Neural crest cell (in vitro differentiated cells): ENCODE measurements at regions not wholly inside any gene's neighbourhood (a gene's known extent, or its start where the extent isn't known, plus 50 kb on each side); places are given as distances from the start of the nearest gene placed in this dataset.

Experiments used
- DNase-seq: peaks from one replicate; pipeline ENCODE4 v3.0.0; 2021; ENCODE audit warnings: low read depth, mixed read lengths, low spot score
- H3K27ac Mint-ChIP-seq: one replicate; pipeline ENCODE4 v1.8.0; 2021; ENCODE audit warnings: mild to moderate bottlenecking, mixed read lengths; ENCODE audit not compliant: unreplicated experiment
- H3K27me3 Mint-ChIP-seq: 2 replicates; pipeline ENCODE4 v1.8.0; 2021; ENCODE audit warnings: low read depth, mild to moderate bottlenecking, mixed read lengths
- H3K36me3 Mint-ChIP-seq: 2 replicates; pipeline ENCODE4 v1.8.0; 2021; ENCODE audit warnings: low read depth, mild to moderate bottlenecking, mixed read lengths
- H3K4me1 Mint-ChIP-seq: 2 replicates; pipeline ENCODE4 v1.8.0; 2021; ENCODE audit warnings: mixed read lengths
- H3K4me3 Mint-ChIP-seq: one replicate; pipeline ENCODE4 v1.8.0; 2021; ENCODE audit warnings: mild to moderate bottlenecking, mixed read lengths
- H3K9me3 Mint-ChIP-seq: 2 replicates; pipeline ENCODE4 v1.8.0; 2021; ENCODE audit warnings: mixed read lengths
- TF ChIP-seq, protein P1 (sequence below): fragments of 200-600 bp; sonication (generic); conservative IDR thresholded peaks from 2 replicates; pipeline ENCODE4 v1.5.0; 2021; ENCODE audit warnings: antibody characterized with exemption, mild to moderate bottlenecking

DNA sequence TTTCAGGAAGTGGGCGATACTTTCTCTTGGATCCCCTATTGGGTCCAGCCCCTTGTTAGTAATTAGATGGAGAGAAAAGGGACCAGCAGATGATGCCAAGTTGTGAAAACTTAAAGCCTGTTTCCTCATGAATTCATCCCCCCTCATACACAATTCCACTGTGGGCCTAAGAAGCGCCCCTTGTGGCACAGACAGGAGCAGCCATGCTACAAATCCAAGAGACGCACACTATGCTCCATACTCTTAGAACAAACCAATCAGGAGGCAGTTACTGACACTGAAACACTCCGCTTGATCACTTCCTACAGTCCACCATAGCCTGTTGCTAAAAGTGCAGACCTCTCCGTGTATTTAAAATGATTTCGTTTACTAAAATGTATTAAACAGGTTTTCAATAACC is 111.3 kb upstream of the ARRDC4 start:
- no peaks in the 10 kb centered on the region for H3K4me1 Mint-ChIP-seq
- H3K9me3 Mint-ChIP-seq, result peaks cover 7% of the 10 kb centered on the region
- no peak overlapping the region for H3K27ac Mint-ChIP-seq
- no peaks in the 10 kb centered on the region for H3K27me3 Mint-ChIP-seq
- DNase-seq, result no peak
- no peak overlapping the region for H3K4me3 Mint-ChIP-seq
- TF ChIP-seq, protein P1, sequence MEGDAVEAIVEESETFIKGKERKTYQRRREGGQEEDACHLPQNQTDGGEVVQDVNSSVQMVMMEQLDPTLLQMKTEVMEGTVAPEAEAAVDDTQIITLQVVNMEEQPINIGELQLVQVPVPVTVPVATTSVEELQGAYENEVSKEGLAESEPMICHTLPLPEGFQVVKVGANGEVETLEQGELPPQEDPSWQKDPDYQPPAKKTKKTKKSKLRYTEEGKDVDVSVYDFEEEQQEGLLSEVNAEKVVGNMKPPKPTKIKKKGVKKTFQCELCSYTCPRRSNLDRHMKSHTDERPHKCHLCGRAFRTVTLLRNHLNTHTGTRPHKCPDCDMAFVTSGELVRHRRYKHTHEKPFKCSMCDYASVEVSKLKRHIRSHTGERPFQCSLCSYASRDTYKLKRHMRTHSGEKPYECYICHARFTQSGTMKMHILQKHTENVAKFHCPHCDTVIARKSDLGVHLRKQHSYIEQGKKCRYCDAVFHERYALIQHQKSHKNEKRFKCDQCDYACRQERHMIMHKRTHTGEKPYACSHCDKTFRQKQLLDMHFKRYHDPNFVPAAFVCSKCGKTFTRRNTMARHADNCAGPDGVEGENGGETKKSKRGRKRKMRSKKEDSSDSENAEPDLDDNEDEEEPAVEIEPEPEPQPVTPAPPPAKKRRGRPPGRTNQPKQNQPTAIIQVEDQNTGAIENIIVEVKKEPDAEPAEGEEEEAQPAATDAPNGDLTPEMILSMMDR, result no peak
- no peaks in the 10 kb centered on the region for H3K36me3 Mint-ChIP-seq

GRCh38 chr15:97858296-97858695 is 102.2 kb upstream of the ARRDC4 start:
- no peak for DNase-seq
- no peak overlapping the region for H3K4me3 Mint-ChIP-seq
- H3K27me3 Mint-ChIP-seq, result no peaks in the 10 kb centered on the region
- H3K36me3 Mint-ChIP-seq, result no peaks in the 10 kb centered on the region
- peaks cover 9% of the 10 kb centered on the region for H3K9me3 Mint-ChIP-seq
- H3K27ac Mint-ChIP-seq, result no peak overlapping the region
- no peaks in the 10 kb centered on the region for H3K4me1 Mint-ChIP-seq
- TF ChIP-seq, protein P1, result no peak

DNA sequence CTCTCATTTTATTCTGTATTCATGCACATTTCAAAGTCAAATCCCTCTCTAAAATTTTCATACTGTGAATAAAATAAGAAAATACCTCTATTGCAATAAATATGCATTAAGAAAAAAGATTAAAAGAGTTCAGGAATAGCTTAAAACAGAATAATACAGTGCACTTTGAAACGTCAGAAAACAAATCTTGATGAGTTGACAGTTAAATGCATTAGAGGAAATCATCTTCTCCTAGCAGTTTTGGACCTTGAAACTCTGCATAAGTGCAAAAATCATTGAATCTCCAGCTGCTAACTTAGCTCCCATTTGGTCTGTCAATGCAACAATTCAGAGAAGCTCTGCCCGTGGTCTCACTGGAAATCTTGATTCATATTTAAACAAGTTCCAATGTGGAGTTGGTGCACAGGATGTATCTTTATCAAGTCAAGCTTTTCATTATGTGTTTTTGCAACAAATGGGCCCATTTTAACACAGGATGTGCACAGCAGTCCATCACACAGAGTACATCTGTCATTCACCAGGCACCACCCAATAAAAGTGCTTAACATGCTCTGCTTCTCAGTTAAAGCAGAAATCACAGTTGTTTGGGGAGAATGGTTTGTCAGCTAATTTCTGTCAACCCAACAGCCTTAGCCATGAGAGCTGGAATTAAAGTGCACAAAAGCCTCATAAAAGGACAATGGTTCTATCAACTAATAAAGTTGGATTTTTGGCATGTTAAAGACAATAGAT is 98.8 kb upstream of the ARRDC4 start:
- Mint-ChIP-seq H3K4me3 (no peak overlapping the region), H3K36me3 (no peaks in the 10 kb centered on the region), H3K4me1 (no peaks in the 10 kb centered on the region), H3K27ac (no peak overlapping the region), H3K9me3 (peaks cover 9% of the 10 kb centered on the region), H3K27me3 (no peaks in the 10 kb centered on the region)
- no peak for DNase-seq
- TF ChIP-seq, protein P1, result no peak

- no peak for DNase-seq
- Mint-ChIP-seq H3K9me3 (peaks cover 4% of the 10 kb centered on the region), H3K36me3 (peaks cover 2% of the 10 kb centered on the region), H3K4me1 (no peaks in the 10 kb centered on the region), H3K4me3 (no peak overlapping the region), H3K27ac (no peak overlapping the region), H3K27me3 (no peaks in the 10 kb centered on the region)
- TF ChIP-seq, protein P1, result no peak
Observed at GRCh38 chr15:97866959-97867358, 93.5 kb upstream of the ARRDC4 start.

GRCh38 chr15:97867870-97868269 is 92.6 kb upstream of the ARRDC4 start:
- no peaks in the 10 kb centered on the region for H3K27me3 Mint-ChIP-seq
- H3K27ac Mint-ChIP-seq, result no peak overlapping the region
- peaks cover 2% of the 10 kb centered on the region for H3K36me3 Mint-ChIP-seq
- no peaks in the 10 kb centered on the region for H3K4me1 Mint-ChIP-seq
- DNase-seq, result no peak
- TF ChIP-seq, protein P1, result no peak
- H3K9me3 Mint-ChIP-seq, result peaks cover 2% of the 10 kb centered on the region
- no peak overlapping the region for H3K4me3 Mint-ChIP-seq
